ENCODE measurements at regions not wholly inside any gene's neighbourhood (a gene's known extent, or its start where the extent isn't known, plus 50 kb on each side); places are given as distances from the start of the nearest gene placed in this dataset.

DNA sequence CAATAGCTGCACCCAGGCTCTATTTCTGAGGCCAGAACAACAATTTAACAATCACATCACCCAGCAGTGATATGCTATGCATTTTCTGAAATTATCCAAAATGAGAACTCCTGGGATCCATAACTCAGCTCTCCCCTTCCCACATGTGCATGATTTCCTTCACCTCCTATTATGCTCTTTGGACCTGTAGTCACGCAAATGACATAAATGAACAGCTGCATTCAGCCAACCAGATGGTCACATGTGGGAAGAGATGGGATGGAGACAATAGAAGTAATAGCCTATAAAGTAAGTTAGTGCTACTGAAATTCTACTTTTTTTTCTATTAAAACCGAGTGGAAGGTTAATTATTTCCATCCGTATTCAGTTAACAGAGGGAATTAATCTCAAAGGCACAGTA lies 662.1 kb upstream of the ID4 start:
- DNase-seq (ENCODE audit: low read depth, low spot score), result no peak
- H3K4me3 ChIP-seq (ENCODE audit: low read depth, low read length), result no peak overlapping the region
- no peak for TF ChIP-seq CTCF (IDR thresholded peaks at IDR 0.05; ENCODE audit: low read depth, low read length)
- in situ Hi-C loops (cut with HindIII; ENCODE audit: low sequenced_read_pairs), result no loop called here

- no peak for DNase-seq (ENCODE audit: low read depth, low spot score)
- TF ChIP-seq CTCF (IDR thresholded peaks at IDR 0.05; ENCODE audit: low read depth, low read length), result no peak
- H3K4me3 ChIP-seq (ENCODE audit: low read depth, low read length), result no peak overlapping the region
- in situ Hi-C loops (cut with HindIII; ENCODE audit: low sequenced_read_pairs), result no loop called here
Measured at GRCh38 chr6:19180348-19181072, 656.7 kb upstream of the ID4 start.

DNA sequence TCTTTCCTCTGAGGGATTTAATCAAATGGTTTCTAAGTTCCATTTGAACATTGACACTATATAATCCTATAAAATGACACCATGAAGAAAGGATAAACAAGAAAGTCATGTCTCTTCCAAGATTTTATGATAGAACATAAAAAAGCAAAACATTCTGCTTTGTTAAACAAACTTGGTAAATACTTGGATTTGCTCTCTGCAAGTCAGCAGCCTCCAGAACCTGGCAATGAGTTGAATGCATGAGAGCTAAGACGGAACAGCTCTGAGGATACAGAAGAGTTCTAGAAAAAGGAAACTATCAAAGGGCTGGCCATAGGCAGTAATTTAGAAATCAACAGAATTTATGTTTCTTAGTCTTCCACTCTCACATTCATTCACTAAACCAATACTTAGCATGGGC lies 656.0 kb upstream of the ID4 start:
- no peak for TF ChIP-seq CTCF (IDR thresholded peaks at IDR 0.05; ENCODE audit: low read depth, low read length)
- no peak for DNase-seq (ENCODE audit: low read depth, low spot score)
- in situ Hi-C loops (cut with HindIII; ENCODE audit: low sequenced_read_pairs), result no loop called here
- H3K4me3 ChIP-seq (ENCODE audit: low read depth, low read length), result no peak overlapping the region

DNA sequence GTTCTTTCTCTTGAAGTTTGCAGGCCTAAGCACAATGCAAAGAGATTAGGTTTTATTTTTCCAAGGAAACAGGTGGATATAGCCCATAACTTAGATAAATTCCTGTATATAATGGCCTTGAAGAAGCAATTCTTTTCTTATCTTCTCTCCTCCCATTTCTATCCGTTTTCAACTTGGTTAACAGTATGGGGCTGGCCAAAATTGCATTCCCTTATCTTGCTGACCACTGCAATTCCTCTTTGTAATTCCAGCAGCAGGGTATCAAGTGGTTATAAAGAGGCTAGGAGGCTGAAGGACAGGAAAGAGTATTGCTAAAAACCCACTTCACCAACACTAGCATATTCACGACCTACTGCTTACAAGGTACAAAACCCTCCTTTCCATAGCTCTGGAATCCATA lies 643.5 kb upstream of the ID4 start:
- H3K4me3 ChIP-seq (ENCODE audit: low read depth, low read length), result no peak overlapping the region
- in situ Hi-C loops (cut with HindIII; ENCODE audit: low sequenced_read_pairs), result no loop called here
- no peak for DNase-seq (ENCODE audit: low read depth, low spot score)
- TF ChIP-seq CTCF (IDR thresholded peaks at IDR 0.05; ENCODE audit: low read depth, low read length), result no peak

- in situ Hi-C loops (cut with HindIII; ENCODE audit: low sequenced_read_pairs), result no loop called here
Measured at GRCh38 chr6:19204445-19204844, 632.7 kb upstream of the ID4 start.

GRCh38 chr6:19205076-19205475 lies 632.1 kb upstream of the ID4 start:
- in situ Hi-C loops (cut with HindIII; ENCODE audit: low sequenced_read_pairs), result no loop called here
- TF ChIP-seq CTCF (IDR thresholded peaks at IDR 0.05; ENCODE audit: low read depth, low read length), result no peak
- H3K4me3 ChIP-seq (ENCODE audit: low read depth, low read length), result no peak overlapping the region
- no peak for DNase-seq (ENCODE audit: low read depth, low spot score)

More at GRCh38 chr6:19204445-19204844, 632.7 kb upstream of the ID4 start:
- DNase-seq (ENCODE audit: low read depth, low spot score), result no peak
- TF ChIP-seq CTCF (IDR thresholded peaks at IDR 0.05; ENCODE audit: low read depth, low read length), result no peak
- H3K4me3 ChIP-seq (ENCODE audit: low read depth, low read length), result no peak overlapping the region

Measured in astrocyte of the spinal cord (primary cell).